Coronary artery (tissue), 2 donors: ENCODE measurements at regions not wholly inside any gene's neighbourhood (a gene's known extent, or its start where the extent isn't known, plus 50 kb on each side); places are given as distances from the start of the nearest gene placed in this dataset.

Experiments used
- DNase-seq: peaks from one replicate; pipeline ENCODE4 v3.0.0-alpha.2; 2017; ENCODE audit warnings: low spot score
- H3K27ac ChIP-seq, 2 donors: fragments of 200-600 bp; sonication (generic); one replicate each; pipeline ENCODE4 v1.5.1; 2016 to 2019
- H3K4me3 ChIP-seq: fragments of 200-600 bp; sonication (generic); 2 replicates; pipeline ENCODE4 v1.5.1; 2016; ENCODE audit warnings: mild to moderate bottlenecking, moderate library complexity
- TF ChIP-seq, protein P1 (sequence below): fragments of 200-600 bp; sonication (generic); IDR thresholded peaks from one replicate; pipeline ENCODE4 v1.5.1; 2019; ENCODE audit warnings: antibody characterized with exemption

DNA sequence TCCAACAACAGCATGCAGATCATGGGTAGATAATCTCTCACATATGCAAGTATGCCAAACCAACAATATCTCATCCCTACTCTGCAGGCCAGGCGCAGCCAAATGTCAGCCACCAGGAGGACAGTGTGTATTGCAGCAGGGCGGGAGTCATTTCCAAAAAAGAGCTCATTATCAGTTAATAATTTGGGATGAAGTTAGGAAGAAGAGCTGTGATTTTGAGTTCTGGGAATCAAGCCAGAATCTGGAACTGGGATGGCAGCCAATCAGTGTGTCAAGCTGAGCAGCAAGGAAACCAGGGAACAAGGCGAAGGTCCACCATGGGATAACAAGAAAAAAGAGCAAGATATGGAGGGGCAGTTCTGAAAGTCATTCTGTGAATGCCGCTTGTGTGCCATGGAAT is 88.2 kb upstream of the CAMK2D start:
- TF ChIP-seq, protein P1, sequence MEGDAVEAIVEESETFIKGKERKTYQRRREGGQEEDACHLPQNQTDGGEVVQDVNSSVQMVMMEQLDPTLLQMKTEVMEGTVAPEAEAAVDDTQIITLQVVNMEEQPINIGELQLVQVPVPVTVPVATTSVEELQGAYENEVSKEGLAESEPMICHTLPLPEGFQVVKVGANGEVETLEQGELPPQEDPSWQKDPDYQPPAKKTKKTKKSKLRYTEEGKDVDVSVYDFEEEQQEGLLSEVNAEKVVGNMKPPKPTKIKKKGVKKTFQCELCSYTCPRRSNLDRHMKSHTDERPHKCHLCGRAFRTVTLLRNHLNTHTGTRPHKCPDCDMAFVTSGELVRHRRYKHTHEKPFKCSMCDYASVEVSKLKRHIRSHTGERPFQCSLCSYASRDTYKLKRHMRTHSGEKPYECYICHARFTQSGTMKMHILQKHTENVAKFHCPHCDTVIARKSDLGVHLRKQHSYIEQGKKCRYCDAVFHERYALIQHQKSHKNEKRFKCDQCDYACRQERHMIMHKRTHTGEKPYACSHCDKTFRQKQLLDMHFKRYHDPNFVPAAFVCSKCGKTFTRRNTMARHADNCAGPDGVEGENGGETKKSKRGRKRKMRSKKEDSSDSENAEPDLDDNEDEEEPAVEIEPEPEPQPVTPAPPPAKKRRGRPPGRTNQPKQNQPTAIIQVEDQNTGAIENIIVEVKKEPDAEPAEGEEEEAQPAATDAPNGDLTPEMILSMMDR, result no peak

DNA sequence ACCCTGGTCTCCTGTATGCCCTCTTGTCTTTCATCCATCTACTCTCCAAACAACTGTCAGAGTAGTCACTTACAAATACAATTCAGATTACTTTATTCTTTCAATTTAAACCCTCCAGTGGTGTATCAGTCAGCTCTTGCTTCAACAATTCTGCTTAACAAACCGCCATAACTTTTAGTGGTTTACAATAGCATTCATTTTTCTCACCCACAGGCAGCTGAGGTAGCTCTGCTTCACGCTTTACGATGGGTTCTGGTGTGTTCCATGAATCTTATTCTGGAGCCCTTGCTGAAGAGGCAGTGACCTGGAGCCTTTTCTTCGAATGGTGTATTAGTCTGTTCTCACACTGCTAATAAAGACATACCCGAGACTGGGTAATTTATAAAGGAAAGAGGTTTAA is 86.2 kb upstream of the CAMK2D start:
- TF ChIP-seq, protein P1, result no peak
- no peak overlapping the region for H3K4me3 ChIP-seq
- DNase-seq, result no peak

More for the DNA sequence above, 88.2 kb upstream of the CAMK2D start:
- Histone ChIP-seq H3K4me3 (no peak overlapping the region), H3K27ac (no peak overlapping the region)
- no peak for DNase-seq

DNA sequence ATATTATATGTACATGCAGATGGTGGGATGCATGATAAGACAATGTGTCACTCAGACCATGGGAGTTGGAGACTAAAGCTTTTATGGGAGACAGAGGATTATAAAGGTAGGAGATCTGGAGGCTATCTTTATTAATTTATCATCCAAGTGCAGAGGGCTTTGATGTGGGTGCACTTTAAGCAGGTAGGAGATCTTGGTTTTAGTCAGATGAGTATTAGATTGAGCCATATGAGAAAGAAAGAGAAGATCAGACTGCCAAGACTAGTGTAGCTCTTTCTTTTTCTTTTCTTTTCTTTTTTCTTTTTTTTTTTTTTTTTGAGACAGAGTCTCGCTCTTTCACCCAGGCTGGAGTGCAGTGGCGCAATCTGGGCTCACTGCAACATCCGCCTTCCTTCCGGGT is 84.9 kb upstream of the CAMK2D start:
- Histone ChIP-seq H3K4me3 (no peak overlapping the region), H3K27ac (no peak overlapping the region)
- DNase-seq, result no peak
- TF ChIP-seq, protein P1, result no peak

More for the DNA sequence above, 86.2 kb upstream of the CAMK2D start:
- no peak overlapping the region for H3K27ac ChIP-seq

DNA sequence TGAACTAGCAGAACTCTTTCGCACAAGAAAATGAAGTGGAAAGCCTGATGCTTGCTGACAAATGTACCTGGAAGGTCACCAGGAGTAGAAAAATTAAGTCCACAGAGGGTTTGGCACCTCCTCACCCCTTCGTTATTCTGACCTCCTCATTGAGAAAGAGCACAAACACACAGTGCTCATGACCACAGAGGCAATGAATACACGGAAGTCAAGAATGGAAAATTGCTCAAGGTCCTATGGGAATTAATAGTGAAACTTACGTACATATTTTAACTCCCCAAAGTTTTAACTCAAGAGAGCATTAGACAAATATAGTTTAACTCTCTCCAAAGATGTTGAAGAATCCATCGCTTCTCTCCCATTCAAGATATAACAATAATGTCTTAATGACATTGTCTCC is 83.6 kb upstream of the CAMK2D start:
- DNase-seq, result no peak
- Histone ChIP-seq H3K27ac (no peak overlapping the region), H3K4me3 (no peak overlapping the region)
- TF ChIP-seq, protein P1, result no peak

DNA sequence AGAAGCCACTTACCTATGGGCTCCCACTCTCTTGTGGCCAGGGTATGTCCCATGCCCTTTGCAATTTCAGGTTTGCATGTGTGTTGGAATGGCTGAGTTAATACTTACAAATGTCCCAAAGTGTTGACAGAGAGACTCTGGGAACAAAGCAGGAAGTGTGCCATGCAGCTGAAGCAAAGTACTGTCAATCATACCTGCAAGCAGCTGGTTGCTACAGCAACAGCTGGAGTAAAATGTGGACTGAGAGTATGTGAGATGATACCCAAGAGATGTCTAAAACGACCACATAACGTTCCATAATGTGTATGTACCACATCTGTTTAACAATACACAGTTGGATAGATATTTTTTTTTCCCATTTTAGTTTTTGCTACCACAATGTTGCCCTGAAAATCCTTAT is 82.8 kb upstream of the CAMK2D start:
- Histone ChIP-seq H3K27ac (no peak overlapping the region), H3K4me3 (no peak overlapping the region)
- no peak for DNase-seq
- TF ChIP-seq, protein P1, result no peak

DNA sequence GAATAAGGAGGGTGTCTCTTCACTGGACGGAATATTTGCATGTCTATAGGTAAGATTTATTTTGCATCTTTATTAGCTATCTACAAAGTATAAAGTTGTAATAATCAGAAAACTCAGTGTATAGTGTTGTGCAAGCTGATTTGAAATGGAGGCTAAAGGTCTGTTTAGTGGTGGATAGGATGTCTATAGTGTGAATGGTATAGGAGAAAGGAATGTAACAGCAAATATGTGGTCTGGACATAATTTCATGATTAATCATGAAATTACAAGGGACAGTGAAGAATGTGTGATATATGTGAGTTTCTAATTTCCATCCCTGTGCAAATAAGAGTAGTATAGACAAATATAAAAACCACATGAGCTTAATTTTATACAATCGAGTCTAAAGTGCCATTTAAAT is 79.3 kb upstream of the CAMK2D start:
- H3K27ac ChIP-seq, result no peak overlapping the region
- H3K4me3 ChIP-seq, result no peak overlapping the region
- TF ChIP-seq, protein P1, result no peak
- DNase-seq, result no peak

DNA sequence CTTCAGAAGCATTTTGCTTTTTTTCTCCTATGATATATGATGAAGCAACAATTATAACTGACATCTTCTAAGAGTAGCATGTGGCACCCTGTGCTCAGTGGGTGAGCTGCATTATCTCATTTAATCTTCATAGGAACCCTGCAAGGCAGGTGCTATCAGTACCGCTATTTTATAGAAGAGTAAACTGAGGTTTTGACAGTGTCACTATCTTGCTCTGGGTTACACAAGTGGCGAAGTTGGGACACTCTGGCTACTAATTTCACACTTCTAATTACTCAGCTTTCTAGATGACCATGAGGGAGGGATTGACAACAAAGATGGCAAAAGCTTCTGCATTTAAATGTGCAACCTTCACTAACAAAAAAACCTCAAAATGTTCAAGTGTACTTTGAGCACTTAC is 76.9 kb upstream of the CAMK2D start:
- DNase-seq, result no peak
- Histone ChIP-seq H3K4me3 (no peak overlapping the region), H3K27ac (no peak overlapping the region)
- TF ChIP-seq, protein P1, result no peak
